Trophoblast cell (in vitro differentiated cells and primary cell): ENCODE measurements at regions not wholly inside any gene's neighbourhood (a gene's known extent, or its start where the extent isn't known, plus 50 kb on each side); places are given as distances from the start of the nearest gene placed in this dataset.

Experiments
- DNase-seq, 2 donors: peaks; one replicate each; pipeline ENCODE4 v3.0.0-alpha.2; 2016
- H2AFZ ChIP-seq: 2 replicates; pipeline ENCODE4 v1.6.1; 2013; ENCODE audit warnings: low read length, moderate library complexity, mild to moderate bottlenecking; ENCODE audit not compliant: insufficient read depth, poor library complexity
- H2AK5ac ChIP-seq: 2 replicates; pipeline ENCODE4 v1.6.1; 2013; ENCODE audit warnings: mild to moderate bottlenecking, low read length
- H2BK120ac ChIP-seq: 2 replicates; pipeline ENCODE4 v1.6.1; 2013; ENCODE audit warnings: low read length, mild to moderate bottlenecking, moderate library complexity; ENCODE audit not compliant: insufficient read depth, poor library complexity
- H2BK12ac ChIP-seq: 2 replicates; pipeline ENCODE4 v1.6.1; 2013; ENCODE audit warnings: mild to moderate bottlenecking, low read length, moderate library complexity
- H2BK5ac ChIP-seq: 2 replicates; pipeline ENCODE4 v1.6.1; 2013; ENCODE audit warnings: low read length, low read depth, moderate library complexity, mild to moderate bottlenecking; ENCODE audit not compliant: poor library complexity
- H3K14ac ChIP-seq: 2 replicates; pipeline ENCODE4 v1.6.1; 2013; ENCODE audit warnings: mild to moderate bottlenecking, low read length
- H3K18ac ChIP-seq: 2 replicates; pipeline ENCODE4 v1.6.1; 2013; ENCODE audit warnings: mild to moderate bottlenecking, low read length
- H3K23ac ChIP-seq: 2 replicates; pipeline ENCODE4 v1.6.1; 2013; ENCODE audit warnings: low read length
- H3K27ac ChIP-seq: 2 replicates; pipeline ENCODE4 v1.5.1; 2013; ENCODE audit warnings: low read depth, mild to moderate bottlenecking, inconsistent platforms, low read length, moderate library complexity
- H3K27me3 ChIP-seq: 2 replicates; pipeline ENCODE4 v1.6.1; 2013; ENCODE audit warnings: inconsistent platforms, mild to moderate bottlenecking, low read length, moderate library complexity; ENCODE audit not compliant: insufficient read depth
- H3K36me3 ChIP-seq, 2 experiments: 1 replicate in 1 of 2; 2 replicates in 1 of 2; pipeline ENCODE4 v1.6.1; 2013; ENCODE audit warnings: low read length in 2 of 2, mild to moderate bottlenecking in 2 of 2, moderate library complexity in 1 of 2; ENCODE audit not compliant: insufficient read depth in 2 of 2, control insufficient read depth in 1 of 2
- H3K4ac ChIP-seq: 2 replicates; pipeline ENCODE4 v1.6.1; 2013; ENCODE audit warnings: low read depth, mild to moderate bottlenecking, low read length, moderate library complexity
- H3K4me1 ChIP-seq, 2 experiments: 1 replicate in 1 of 2; 2 replicates in 1 of 2; pipeline ENCODE4 v1.6.1; 2013; ENCODE audit warnings: low read length in 2 of 2, mild to moderate bottlenecking in 2 of 2, moderate library complexity in 1 of 2; ENCODE audit not compliant: insufficient read depth in 2 of 2, control insufficient read depth in 1 of 2
- H3K4me2 ChIP-seq: 2 replicates; pipeline ENCODE4 v1.6.1; 2013; ENCODE audit warnings: inconsistent platforms, mild to moderate bottlenecking, low read length, moderate library complexity
- H3K4me3 ChIP-seq: 2 replicates; pipeline ENCODE4 v1.5.1; 2013; ENCODE audit warnings: mild to moderate bottlenecking, low read depth, low read length, inconsistent platforms
- H3K79me1 ChIP-seq: one replicate; pipeline ENCODE4 v1.6.1; 2013; ENCODE audit warnings: low read length
- H3K79me2 ChIP-seq: 2 replicates; pipeline ENCODE4 v1.6.1; 2013; ENCODE audit warnings: low read length, mild to moderate bottlenecking; ENCODE audit not compliant: control insufficient read depth, insufficient read depth, poor library complexity
- H3K9ac ChIP-seq: 2 replicates; pipeline ENCODE4 v1.6.1; 2013; ENCODE audit warnings: mild to moderate bottlenecking, low read length
- H3K9me3 ChIP-seq: 2 replicates; pipeline ENCODE4 v1.6.1; 2013; ENCODE audit warnings: low read depth, mild to moderate bottlenecking, control low read depth, inconsistent platforms, low read length; ENCODE audit not compliant: insufficient read depth
- H4K12ac ChIP-seq: 2 replicates; pipeline ENCODE4 v1.6.1; 2013; ENCODE audit warnings: low read depth, mild to moderate bottlenecking, low read length, moderate library complexity
- H4K8ac ChIP-seq: 2 replicates; pipeline ENCODE4 v1.6.1; 2013; ENCODE audit warnings: low read depth, mild to moderate bottlenecking, low read length, moderate library complexity
- H4K91ac ChIP-seq: one replicate; pipeline ENCODE4 v1.6.1; 2013; ENCODE audit warnings: low read depth, mild to moderate bottlenecking, low read length, moderate library complexity
- WGBS: extraction: QIAGEN DNeasy Blood & Tissue Kit; methylation state at CpG from one replicate; pipeline ENCODE4 v1.1.7; 2013; ENCODE audit warnings: missing lambda C conversion rate; ENCODE audit not compliant: insufficient read length, insufficient coverage; ENCODE audit errors: extremely low coverage; 5-methylcytosine and 5-hydroxymethylcytosine counted together

- no peak overlapping the region for H3K9ac ChIP-seq
- no peak overlapping the region for H3K14ac ChIP-seq
- H2BK12ac ChIP-seq: no peak overlapping the region
- H3K4me2 ChIP-seq: no peak overlapping the region
- H3K36me3 ChIP-seq: no peaks in the 10 kb centered on the region
- no peak overlapping the region for H3K27ac ChIP-seq
- no peaks in the 10 kb centered on the region for H3K9me3 ChIP-seq
- no peaks in the 10 kb centered on the region for H3K27me3 ChIP-seq
- H3K4ac ChIP-seq: no peak overlapping the region
- H3K18ac ChIP-seq: no peak overlapping the region
- no peak for DNase-seq
- no peak overlapping the region for H3K23ac ChIP-seq
- no peak overlapping the region for H2AFZ ChIP-seq
- no CpG with 5 or more reads among the region's 2 CpGs for WGBS
- no peak overlapping the region for H4K8ac ChIP-seq
- no peak overlapping the region for H4K91ac ChIP-seq
- no peak overlapping the region for H3K4me3 ChIP-seq
- no peaks in the 10 kb centered on the region for H3K4me1 ChIP-seq
- no peak overlapping the region for H2BK120ac ChIP-seq
- no peaks in the 10 kb centered on the region for H3K79me2 ChIP-seq
- H2BK5ac ChIP-seq: no peak overlapping the region
- no peak overlapping the region for H2AK5ac ChIP-seq
- H3K79me1 ChIP-seq: no peaks in the 10 kb centered on the region
- no peak overlapping the region for H4K12ac ChIP-seq
Observed at GRCh38 chr11:97955595-97955994, 1065.2 kb upstream of the CNTN5 start.

GRCh38 chr11:97956904-97957303 is 1063.8 kb upstream of the CNTN5 start:
- H2AFZ ChIP-seq: no peak overlapping the region

GRCh38 chr11:97961431-97961830 is 1059.3 kb upstream of the CNTN5 start:
- DNase-seq: peak in 1 of 2 donors; percentile 44
- Histone ChIP-seq H3K4ac (no peak overlapping the region), H2BK120ac (no peak overlapping the region), H4K12ac (no peak overlapping the region), H2AFZ (no peak overlapping the region), H3K4me1 (peaks cover 0 to 2% of the 10 kb centered on the region in 2 experiments), H3K79me1 (no peaks in the 10 kb centered on the region), H3K27me3 (no peaks in the 10 kb centered on the region), H4K8ac (no peak overlapping the region), H2BK12ac (no peak overlapping the region), H3K4me3 (no peak overlapping the region), H3K9me3 (no peaks in the 10 kb centered on the region), H3K23ac (no peak overlapping the region), H3K9ac (no peak overlapping the region), H3K36me3 (no peaks in the 10 kb centered on the region), H2AK5ac (no peak overlapping the region), H3K79me2 (no peaks in the 10 kb centered on the region), H2BK5ac (no peak overlapping the region), H3K18ac (no peak overlapping the region), H3K14ac (no peak overlapping the region), H3K4me2 (no peak overlapping the region), H3K27ac (no peak overlapping the region), H4K91ac (no peak overlapping the region)
- no CpG with 5 or more reads among the region's 4 CpGs for WGBS

More at GRCh38 chr11:97956904-97957303, 1063.8 kb upstream of the CNTN5 start:
- Histone ChIP-seq H3K9ac (no peak overlapping the region), H4K8ac (no peak overlapping the region), H3K79me2 (no peaks in the 10 kb centered on the region), H3K27me3 (no peaks in the 10 kb centered on the region), H2BK120ac (no peak overlapping the region), H3K27ac (no peak overlapping the region), H3K4ac (no peak overlapping the region), H3K79me1 (no peaks in the 10 kb centered on the region), H3K18ac (no peak overlapping the region), H2BK5ac (no peak overlapping the region), H3K4me1 (no peaks in the 10 kb centered on the region), H2BK12ac (no peak overlapping the region), H4K91ac (no peak overlapping the region), H4K12ac (no peak overlapping the region), H3K4me3 (no peak overlapping the region), H3K14ac (no peak overlapping the region), H3K23ac (no peak overlapping the region), H3K4me2 (no peak overlapping the region), H3K9me3 (no peaks in the 10 kb centered on the region), H2AK5ac (no peak overlapping the region), H3K36me3 (no peaks in the 10 kb centered on the region)
- no peak for DNase-seq
- WGBS: no CpG with 5 or more reads among the region's 2 CpGs

- no peaks in the 10 kb centered on the region for H3K79me1 ChIP-seq
- H3K79me2 ChIP-seq: no peaks in the 10 kb centered on the region
- no peak overlapping the region for H3K4ac ChIP-seq
- WGBS: no CpG with 5 or more reads among the region's 1 CpG
- H3K27me3 ChIP-seq: no peaks in the 10 kb centered on the region
- H3K4me1 ChIP-seq: peaks cover 0 to 2% of the 10 kb centered on the region in 2 experiments
- no peak overlapping the region for H3K18ac ChIP-seq
- no peak for DNase-seq
- H3K9ac ChIP-seq: no peak overlapping the region
- H3K4me2 ChIP-seq: no peak overlapping the region
- H4K12ac ChIP-seq: no peak overlapping the region
- H3K9me3 ChIP-seq: no peaks in the 10 kb centered on the region
- no peak overlapping the region for H2BK5ac ChIP-seq
- no peak overlapping the region for H3K4me3 ChIP-seq
- no peak overlapping the region for H4K91ac ChIP-seq
- H2BK120ac ChIP-seq: no peak overlapping the region
- H3K27ac ChIP-seq: no peak overlapping the region
- H2AK5ac ChIP-seq: no peak overlapping the region
- H3K23ac ChIP-seq: no peak overlapping the region
- H4K8ac ChIP-seq: no peak overlapping the region
- H2BK12ac ChIP-seq: no peak overlapping the region
- H3K14ac ChIP-seq: no peak overlapping the region
- H2AFZ ChIP-seq: no peak overlapping the region
- no peaks in the 10 kb centered on the region for H3K36me3 ChIP-seq
Observed at GRCh38 chr11:97962758-97963157, 1058.0 kb upstream of the CNTN5 start.
